ENCODE measurements at regions not wholly inside any gene's neighbourhood (a gene's known extent, or its start where the extent isn't known, plus 50 kb on each side); places are given as distances from the start of the nearest gene placed in this dataset.

DNA sequence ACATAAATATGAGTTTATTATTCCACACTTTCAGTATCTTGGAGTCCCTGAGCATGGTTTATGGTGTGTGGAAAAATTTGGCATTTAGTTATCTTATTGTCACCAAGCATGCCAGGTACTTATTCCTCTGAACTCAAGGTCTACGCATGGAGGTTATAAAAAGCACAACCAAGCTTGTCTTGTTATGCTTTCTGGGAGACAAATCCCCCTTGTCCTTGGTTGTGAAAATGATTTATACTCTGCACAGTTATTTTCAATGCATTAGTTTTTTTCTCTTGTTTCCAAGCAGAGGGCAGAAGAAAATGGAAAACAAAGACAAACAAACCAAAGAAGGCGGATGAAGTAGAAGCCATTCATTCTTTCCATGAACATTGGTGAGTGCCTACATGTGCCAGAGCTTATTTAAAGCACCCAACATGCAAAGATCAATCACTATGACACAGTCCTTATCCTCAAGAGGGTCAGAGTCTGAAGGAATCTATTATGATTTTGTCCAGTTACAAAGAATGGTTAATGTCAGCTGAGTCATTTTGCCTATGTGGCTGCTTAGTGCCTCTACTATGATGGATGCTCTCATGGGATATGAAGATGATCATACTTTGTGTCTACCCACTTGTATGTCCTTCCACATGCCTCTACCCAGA, 323.1 kb downstream of the TENT4A start:
- TF ChIP-seq, protein P1, sequence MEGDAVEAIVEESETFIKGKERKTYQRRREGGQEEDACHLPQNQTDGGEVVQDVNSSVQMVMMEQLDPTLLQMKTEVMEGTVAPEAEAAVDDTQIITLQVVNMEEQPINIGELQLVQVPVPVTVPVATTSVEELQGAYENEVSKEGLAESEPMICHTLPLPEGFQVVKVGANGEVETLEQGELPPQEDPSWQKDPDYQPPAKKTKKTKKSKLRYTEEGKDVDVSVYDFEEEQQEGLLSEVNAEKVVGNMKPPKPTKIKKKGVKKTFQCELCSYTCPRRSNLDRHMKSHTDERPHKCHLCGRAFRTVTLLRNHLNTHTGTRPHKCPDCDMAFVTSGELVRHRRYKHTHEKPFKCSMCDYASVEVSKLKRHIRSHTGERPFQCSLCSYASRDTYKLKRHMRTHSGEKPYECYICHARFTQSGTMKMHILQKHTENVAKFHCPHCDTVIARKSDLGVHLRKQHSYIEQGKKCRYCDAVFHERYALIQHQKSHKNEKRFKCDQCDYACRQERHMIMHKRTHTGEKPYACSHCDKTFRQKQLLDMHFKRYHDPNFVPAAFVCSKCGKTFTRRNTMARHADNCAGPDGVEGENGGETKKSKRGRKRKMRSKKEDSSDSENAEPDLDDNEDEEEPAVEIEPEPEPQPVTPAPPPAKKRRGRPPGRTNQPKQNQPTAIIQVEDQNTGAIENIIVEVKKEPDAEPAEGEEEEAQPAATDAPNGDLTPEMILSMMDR (IDR thresholded peaks at IDR 0.05; ENCODE audit: insufficient read depth, low read length), result no peak
- TF ChIP-seq POLR2AphosphoS5 (IDR thresholded peaks at IDR 0.05; ENCODE audit: low read depth) (no peak), GABPA (IDR thresholded peaks at IDR 0.05; ENCODE audit: low read depth) (no peak)
- TF ChIP-seq, protein P2, sequence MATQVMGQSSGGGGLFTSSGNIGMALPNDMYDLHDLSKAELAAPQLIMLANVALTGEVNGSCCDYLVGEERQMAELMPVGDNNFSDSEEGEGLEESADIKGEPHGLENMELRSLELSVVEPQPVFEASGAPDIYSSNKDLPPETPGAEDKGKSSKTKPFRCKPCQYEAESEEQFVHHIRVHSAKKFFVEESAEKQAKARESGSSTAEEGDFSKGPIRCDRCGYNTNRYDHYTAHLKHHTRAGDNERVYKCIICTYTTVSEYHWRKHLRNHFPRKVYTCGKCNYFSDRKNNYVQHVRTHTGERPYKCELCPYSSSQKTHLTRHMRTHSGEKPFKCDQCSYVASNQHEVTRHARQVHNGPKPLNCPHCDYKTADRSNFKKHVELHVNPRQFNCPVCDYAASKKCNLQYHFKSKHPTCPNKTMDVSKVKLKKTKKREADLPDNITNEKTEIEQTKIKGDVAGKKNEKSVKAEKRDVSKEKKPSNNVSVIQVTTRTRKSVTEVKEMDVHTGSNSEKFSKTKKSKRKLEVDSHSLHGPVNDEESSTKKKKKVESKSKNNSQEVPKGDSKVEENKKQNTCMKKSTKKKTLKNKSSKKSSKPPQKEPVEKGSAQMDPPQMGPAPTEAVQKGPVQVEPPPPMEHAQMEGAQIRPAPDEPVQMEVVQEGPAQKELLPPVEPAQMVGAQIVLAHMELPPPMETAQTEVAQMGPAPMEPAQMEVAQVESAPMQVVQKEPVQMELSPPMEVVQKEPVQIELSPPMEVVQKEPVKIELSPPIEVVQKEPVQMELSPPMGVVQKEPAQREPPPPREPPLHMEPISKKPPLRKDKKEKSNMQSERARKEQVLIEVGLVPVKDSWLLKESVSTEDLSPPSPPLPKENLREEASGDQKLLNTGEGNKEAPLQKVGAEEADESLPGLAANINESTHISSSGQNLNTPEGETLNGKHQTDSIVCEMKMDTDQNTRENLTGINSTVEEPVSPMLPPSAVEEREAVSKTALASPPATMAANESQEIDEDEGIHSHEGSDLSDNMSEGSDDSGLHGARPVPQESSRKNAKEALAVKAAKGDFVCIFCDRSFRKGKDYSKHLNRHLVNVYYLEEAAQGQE (IDR thresholded peaks at IDR 0.05; ENCODE audit: insufficient replicate concordance, low read depth), result no peak
